ENCODE measurements at regions not wholly inside any gene's neighbourhood (a gene's known extent, or its start where the extent isn't known, plus 50 kb on each side); places are given as distances from the start of the nearest gene placed in this dataset.

- no peak overlapping the region for H2BK20ac ChIP-seq (ENCODE audit: low read length)
- H2AK5ac ChIP-seq (ENCODE audit: low read depth, low read length) = no peak overlapping the region
- H3K9ac ChIP-seq (replicated peaks in 1 of 4; ENCODE audit: extremely low read depth in 1 of 4, low read depth in 3 of 4, low read length in 3 of 4) = no peak overlapping the region
- H3K14ac ChIP-seq (ENCODE audit: insufficient read length) = no peak overlapping the region
- H2BK5ac ChIP-seq (ENCODE audit: low read depth, low read length) = no peak overlapping the region
- no peak overlapping the region for H2AFZ ChIP-seq (ENCODE audit: low read length)
- H3K79me2 ChIP-seq (ENCODE audit: control insufficient read depth in 1 of 2, insufficient read depth in 2 of 2, low read length in 2 of 2) = no peaks in the 10 kb centered on the region
- H3K23me2 ChIP-seq (ENCODE audit: low read depth, low read length) = no peaks in the 10 kb centered on the region
- H3K9me3 ChIP-seq (ENCODE audit: insufficient read depth in 2 of 2, low read depth in 1 of 2, low read length in 1 of 2) = no peaks in the 10 kb centered on the region
- H3K23ac ChIP-seq (ENCODE audit: insufficient read length) = no peak overlapping the region
- H4K91ac ChIP-seq (replicated peaks; ENCODE audit: insufficient read length, low read length) = no peak overlapping the region
- no peaks in the 10 kb centered on the region for H3K36me3 ChIP-seq (ENCODE audit: control insufficient read depth in 2 of 4, insufficient read depth in 4 of 4, low read length in 3 of 4)
- H2BK12ac ChIP-seq (ENCODE audit: low read depth, low read length) = no peak overlapping the region
- H4K8ac ChIP-seq (ENCODE audit: extremely low read depth, insufficient read depth, low read length) = no peak overlapping the region
- no peak overlapping the region for H3K4ac ChIP-seq (replicated peaks; ENCODE audit: insufficient read length, low read depth, low read length)
- DNase-seq (ENCODE audit: low read depth in 1 of 2, low spot score in 2 of 2) (no peak), FAIRE-seq (no peak)
- no peaks in the 10 kb centered on the region for H4K20me1 ChIP-seq (replicated peaks in 1 of 2; ENCODE audit: control insufficient read depth in 1 of 2, insufficient read depth in 2 of 2, low read length in 2 of 2)
- no peaks in the 10 kb centered on the region for H3K4me1 ChIP-seq (replicated peaks in 1 of 4; ENCODE audit: control insufficient read depth in 3 of 4, insufficient read depth in 4 of 4, low read length in 3 of 4)
- no peak overlapping the region for H2BK15ac ChIP-seq (ENCODE audit: low read length)
- H3K4me2 ChIP-seq (ENCODE audit: insufficient read depth in 1 of 2, low read depth in 2 of 2, low read length in 2 of 2) = no peak overlapping the region
- H3K27me3 ChIP-seq (replicated peaks in 1 of 4; ENCODE audit: control insufficient read depth in 3 of 4, extremely low read depth in 1 of 4, insufficient read depth in 3 of 4, low read length in 3 of 4) = no peaks in the 10 kb centered on the region
- no peak overlapping the region for H4K5ac ChIP-seq (ENCODE audit: insufficient read length, low read depth, low read length)
- H3K18ac ChIP-seq (ENCODE audit: extremely low read depth, low read length) = no peak overlapping the region
- H2BK120ac ChIP-seq (replicated peaks; ENCODE audit: low read depth, low read length) = no peak overlapping the region
- no peak overlapping the region for H3K56ac ChIP-seq (replicated peaks; ENCODE audit: insufficient read length, low read depth, low read length)
- H3K79me1 ChIP-seq (ENCODE audit: low read depth, low read length) = no peaks in the 10 kb centered on the region
- ChIA-PET CTCF (ENCODE audit: partially characterized antibody) (no interaction called here), POLR2A (ENCODE audit: partially characterized antibody) (no interaction called here)
- 90% methylated on average over 4 of the region's 4 CpGs; no CpG with 5 or more reads in 1 of the 2 experiments for WGBS, 2 experiments (ENCODE audit: extremely low coverage in 1 of 2, insufficient coverage in 1 of 2, insufficient read length in 1 of 2, insufficient replicate concordance in 2 of 2, low coverage in 1 of 2, low lambda C conversion rate in 2 of 2, missing lambda C conversion rate in 1 of 2)
- TF ChIP-seq, protein P1, sequence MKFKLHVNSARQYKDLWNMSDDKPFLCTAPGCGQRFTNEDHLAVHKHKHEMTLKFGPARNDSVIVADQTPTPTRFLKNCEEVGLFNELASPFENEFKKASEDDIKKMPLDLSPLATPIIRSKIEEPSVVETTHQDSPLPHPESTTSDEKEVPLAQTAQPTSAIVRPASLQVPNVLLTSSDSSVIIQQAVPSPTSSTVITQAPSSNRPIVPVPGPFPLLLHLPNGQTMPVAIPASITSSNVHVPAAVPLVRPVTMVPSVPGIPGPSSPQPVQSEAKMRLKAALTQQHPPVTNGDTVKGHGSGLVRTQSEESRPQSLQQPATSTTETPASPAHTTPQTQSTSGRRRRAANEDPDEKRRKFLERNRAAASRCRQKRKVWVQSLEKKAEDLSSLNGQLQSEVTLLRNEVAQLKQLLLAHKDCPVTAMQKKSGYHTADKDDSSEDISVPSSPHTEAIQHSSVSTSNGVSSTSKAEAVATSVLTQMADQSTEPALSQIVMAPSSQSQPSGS (IDR thresholded peaks at IDR 0.05; ENCODE audit: low read length) = no peak
- no peak for TF ChIP-seq CEBPB (IDR thresholded peaks at IDR 0.05; ENCODE audit: low read depth, low read length)
- TF ChIP-seq CHD2 (IDR thresholded peaks at IDR 0.05; ENCODE audit: low read length) = no peak
- TF ChIP-seq KDM4A (IDR thresholded peaks at IDR 0.05; ENCODE audit: low read depth, low read length, severe bottlenecking) = no peak
- no peak for TF ChIP-seq JUN (IDR thresholded peaks at IDR 0.05; ENCODE audit: low read depth, low read length)
- TF ChIP-seq E2F6 (IDR thresholded peaks at IDR 0.05) = no peak
- no peak for TF ChIP-seq KDM1A (IDR thresholded peaks at IDR 0.05; ENCODE audit: borderline replicate concordance, low read length)
- H3K27ac ChIP-seq (ENCODE audit: low read depth, low read length) = no peak overlapping the region
- no peak overlapping the region for H3K4me3 ChIP-seq (ENCODE audit: extremely low read depth in 1 of 4, insufficient read depth in 2 of 4, low read depth in 3 of 4, low read length in 4 of 4)
Observed at GRCh38 chr12:61369241-61369910, 890.8 kb upstream of the USP15 start.
